Pons (tissue), 1 donor: ENCODE measurements at regions not wholly inside any gene's neighbourhood (a gene's known extent, or its start where the extent isn't known, plus 50 kb on each side); places are given as distances from the start of the nearest gene placed in this dataset.
"Not testable (repeated sequence)": the region's sequence is repeated elsewhere in the genome, so short reads cannot be mapped to it uniquely, and the experiment has no call there.

Experiments
- DNase-seq: peaks from one replicate; pipeline ENCODE4 v3.0.0-alpha.2; 2016; ENCODE audit warnings: low spot score

DNA sequence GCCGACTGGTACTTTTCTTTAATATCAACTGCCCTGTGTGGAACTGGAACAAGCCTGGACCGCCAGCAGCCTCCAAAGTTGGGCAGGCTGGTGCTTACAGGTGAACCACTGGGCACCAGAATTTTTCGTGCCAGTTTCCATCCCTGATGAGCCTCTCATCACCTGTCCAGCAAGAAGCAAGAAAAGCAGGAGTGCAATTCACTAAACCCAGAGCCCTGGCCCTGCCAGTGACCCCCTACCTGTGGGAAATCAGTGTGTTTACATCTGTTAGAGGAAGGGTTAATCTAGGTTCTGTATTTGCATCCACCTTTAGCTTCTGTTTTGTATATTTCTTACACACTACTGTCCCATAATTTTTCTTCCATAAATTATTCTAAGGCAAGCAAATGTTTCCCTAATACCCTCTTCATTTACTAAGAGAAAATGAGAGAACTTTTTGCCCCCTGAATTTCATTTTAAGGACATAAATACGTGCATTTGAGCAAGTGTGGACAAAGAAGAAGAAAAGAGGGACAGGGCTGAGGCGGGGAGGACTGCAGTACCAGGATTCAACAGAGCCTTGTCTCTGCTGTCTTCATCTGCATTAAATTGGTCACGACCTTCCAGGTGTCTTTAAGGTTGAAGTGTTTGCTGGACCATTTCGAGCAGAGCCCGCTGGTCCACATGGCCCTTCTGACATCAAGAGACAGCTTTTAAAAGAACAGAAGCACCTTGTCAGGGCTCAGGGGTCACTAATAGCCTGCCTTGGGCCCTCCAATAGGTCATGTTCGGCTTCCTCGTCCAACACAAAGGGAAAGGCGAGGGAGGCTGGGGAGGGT, 763.1 kb downstream of the BCL11A start:
- no peak for DNase-seq

DNA sequence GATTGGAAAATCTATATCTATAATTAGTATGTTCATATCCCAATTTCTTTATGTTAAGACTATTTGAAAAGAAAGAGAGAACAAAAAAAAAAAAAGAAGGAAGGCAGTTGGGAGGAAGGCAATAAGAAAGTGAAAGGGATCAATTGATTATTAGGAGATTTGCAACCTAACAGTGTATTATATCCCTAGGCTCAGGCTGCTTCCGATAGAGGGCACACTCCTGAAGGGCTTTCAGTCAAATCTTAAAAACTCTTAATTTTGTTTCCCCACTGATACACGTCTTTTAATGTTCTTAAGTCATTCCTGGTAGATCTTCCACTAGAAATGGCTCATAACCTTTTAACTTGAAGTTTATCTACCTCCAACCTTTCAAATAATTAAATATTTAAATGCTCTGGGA, 763.9 kb downstream of the BCL11A start:
- DNase-seq, result no peak

DNA sequence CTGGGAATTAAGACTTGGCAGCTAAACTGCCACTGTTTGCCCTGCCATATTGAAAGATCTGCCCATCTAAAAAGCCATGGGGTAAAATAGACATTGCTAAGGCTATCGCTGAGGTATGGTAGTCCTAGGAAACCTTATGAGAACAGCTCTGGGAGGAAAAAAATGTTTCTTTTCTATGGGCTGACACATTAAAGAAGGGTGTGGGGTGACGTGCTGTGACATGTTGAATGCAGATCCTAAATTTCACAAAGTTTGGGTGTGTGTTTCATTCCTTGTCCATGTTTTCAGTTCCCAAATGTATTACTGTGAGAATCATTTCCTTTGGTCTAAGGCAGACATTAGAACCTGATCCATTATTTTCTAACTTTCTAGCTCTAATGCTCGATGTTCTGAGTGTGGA, 766.4 kb downstream of the BCL11A start:
- DNase-seq, result no peak

DNA sequence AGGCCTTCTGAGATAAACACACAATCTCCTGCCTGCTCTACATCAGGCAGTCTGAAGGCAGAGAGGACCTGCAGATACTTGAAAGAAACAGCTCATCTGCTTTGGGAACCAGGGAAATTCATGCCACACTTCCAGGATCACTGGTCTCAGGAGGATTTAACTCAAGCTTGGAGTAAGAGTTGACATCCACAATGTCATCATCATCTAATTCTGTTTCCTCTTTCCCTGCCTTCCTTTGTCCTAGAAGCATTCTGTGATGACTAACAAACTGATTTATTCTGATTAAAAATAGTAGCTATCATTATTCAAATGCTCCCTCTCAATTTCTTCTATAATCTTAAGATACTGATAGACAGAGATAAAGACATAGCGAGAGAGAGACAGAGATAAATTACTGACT, 766.8 kb downstream of the BCL11A start:
- no peak for DNase-seq

DNA sequence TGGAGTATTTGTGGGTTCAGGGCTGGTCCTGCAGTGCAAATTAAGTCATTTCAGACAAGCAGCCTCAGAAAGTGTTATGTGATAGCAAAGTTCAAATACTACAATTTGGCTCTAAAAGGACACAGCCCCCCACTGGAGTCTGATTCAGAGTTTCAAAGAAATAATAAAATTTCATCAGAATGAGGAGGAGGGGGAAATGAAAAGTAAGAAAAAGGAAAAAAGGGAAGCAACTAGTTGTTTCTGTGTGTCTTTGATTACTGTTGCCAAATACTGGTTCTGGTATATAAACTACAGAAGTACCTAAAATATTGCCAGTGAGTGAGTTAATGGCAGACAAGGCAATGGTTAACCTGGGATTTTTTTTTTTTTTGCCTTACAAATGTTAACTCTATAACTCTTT, 773.9 kb downstream of the BCL11A start:
- no peak for DNase-seq

DNA sequence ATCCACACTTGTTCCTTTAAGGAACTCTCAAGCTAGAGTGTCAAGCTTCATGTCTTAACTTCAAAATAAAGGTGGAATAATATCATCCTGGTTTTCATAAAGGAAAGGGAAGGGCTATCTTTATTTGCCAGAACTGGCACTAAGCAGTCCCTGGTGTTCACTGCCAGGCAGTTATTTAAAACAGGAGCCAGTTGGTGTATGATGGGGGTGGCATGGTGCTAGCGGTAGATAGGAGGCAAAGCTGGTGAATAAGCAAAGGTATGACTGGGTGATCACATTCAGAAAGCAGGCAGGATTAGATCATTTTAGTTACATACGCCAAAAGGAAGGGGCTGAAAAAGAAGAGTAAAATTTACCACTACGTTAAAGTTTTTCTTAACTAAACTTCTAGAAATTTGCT, 776.3 kb downstream of the BCL11A start:
- no peak for DNase-seq

DNA sequence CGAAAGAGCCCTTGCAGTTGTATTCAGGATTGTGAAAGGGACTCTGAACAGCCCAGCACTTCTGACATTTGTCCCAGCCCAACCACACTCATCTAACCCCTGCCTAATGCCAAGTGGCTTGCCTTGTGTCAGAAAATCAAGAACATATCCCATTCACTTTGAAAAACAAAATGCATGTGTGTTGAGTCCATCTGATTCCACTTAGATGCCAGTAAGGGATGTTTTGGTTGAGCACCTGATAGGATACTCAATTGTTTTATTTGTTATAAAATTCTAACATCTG, 776.8 kb downstream of the BCL11A start:
- DNase-seq, result no peak

DNA sequence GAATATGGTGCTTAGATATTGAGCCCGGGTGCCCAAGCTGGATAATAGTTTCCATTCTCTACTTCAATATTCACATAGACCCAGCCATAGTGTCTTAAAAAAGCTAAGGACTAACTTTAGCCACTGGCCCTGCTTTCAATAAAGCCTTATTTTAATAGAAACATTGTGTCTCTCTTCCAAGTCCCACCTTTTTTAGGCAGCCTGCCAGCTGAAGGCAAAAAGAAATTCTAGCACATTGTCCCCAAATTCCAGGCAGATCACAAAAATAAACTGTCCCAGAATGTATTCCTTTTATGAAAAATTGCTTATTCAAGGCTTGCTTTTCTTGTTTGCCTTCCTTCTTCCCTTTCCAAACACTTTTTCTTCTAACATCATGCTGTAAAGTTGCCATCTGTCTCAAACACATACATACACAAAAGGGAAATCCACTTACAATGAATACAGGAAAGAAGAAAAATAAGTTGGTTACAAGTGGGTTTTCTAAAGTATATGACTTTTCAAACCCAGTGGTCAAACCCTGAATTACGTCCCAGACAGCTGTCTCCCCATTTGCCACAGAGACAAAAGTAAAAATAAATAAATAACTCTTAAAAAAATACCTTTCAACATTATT, 778.5 kb downstream of the BCL11A start:
- DNase-seq, result no peak

DNA sequence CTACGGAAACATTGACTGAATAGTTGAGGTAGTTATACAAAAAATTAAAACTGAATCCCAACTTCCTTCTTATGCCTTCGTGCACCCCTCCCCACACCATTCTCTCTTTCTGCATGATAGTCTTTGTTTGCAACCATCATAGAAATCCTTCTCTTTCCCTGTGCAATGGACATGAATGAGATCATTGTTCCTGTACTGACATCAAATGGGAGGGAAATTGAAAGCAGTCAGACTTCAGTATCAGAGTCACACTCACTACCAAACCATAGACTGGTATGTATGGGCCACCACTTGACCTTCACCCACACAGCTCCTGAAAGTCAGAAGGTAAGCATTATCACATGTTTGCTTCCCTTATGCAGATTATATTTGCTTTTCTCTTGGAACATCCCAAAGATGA, 782.8 kb downstream of the BCL11A start:
- peak; percentile 92 for DNase-seq

DNA sequence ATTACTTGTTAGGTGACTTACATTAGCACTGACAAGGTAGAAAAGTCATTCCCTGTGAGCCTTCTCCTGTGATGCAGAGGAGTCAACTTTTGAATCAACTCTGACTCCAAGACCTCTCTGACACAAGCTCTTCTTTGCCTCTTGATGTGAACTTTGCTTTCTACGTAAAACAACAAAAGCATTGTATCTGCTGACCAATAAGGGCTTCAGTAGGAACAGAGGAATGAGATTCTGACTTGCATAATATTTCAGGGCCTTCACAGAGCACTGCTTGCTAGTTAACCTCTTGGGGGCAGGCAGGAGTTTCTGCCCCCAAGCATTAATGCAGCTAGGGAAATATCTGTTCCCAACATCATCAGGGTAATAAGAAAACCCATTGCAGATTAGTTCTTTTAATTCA, 791.5 kb downstream of the BCL11A start:
- DNase-seq, result peak; percentile 21

DNA sequence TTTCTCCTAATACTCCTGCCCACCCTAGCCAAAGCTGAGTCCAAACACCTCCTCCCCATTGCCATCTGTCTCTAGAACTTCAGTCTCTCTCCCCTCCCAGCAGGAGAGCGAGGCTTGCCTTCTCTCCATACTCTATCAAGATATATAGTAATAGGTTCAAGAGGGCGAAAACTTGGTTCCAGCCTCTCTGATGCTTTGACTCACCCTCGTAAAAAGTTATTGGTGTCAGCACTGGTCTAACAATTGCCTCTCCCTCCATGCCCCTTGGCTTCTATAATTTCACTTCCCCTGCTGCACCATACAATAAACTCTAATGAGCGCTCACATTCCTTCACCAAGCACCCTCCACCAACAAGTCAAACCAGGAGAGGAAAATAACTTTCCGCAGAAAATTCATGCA, 797.3 kb downstream of the BCL11A start:
- DNase-seq, result no peak

DNA sequence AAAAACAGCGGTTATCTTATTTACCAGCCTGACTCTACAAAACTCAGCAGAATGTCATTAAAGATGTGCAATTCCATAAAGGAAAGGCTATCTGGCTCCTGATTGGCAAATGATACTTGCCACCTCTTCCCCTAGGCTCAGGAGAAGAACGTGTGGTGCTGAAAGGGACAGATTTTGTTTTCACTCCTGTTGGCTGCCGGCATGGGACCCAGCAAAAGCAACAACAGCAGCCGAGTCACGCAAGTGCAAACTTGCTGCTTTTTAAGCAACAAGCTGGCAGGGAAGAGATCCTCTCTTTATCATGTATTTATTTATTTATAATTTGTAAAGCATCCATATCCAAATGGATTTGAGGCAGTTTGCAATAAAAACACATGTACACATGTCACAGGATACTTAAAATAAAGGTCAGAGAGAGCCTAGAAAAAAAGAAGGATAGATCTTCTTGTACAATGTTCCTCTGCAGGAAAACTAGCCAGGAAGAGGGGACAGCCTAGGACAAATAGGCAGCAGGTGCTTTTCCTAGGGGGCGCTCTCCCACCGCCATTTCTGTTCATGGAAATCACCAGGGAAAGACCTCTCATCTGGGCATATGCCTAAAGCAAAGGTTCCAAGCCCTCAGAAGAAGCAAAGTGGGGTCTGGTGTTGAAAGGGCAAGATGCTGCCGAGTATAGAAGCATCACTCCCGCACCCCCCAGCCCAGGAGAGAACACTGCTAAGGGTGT, 799.3 kb downstream of the BCL11A start:
- no peak for DNase-seq

DNA sequence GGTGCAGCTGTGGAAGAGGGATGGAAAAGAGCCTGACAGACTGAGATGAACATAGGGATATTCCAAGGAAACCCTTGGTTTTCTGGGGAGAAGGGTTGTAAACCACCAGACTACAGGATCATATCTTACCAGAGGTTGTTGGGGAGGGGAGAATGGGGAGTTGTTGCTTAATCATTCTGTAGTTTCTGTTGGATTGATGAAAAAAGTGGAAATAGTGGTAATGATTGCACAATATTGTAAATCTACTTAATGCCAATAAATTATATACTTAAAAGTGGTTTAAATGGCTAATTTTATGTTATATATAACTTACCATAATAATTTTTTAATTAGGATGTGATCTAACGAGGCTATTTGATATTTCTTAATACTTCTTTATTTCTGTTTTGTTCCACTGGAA, 800.9 kb downstream of the BCL11A start:
- DNase-seq, result no peak

DNA sequence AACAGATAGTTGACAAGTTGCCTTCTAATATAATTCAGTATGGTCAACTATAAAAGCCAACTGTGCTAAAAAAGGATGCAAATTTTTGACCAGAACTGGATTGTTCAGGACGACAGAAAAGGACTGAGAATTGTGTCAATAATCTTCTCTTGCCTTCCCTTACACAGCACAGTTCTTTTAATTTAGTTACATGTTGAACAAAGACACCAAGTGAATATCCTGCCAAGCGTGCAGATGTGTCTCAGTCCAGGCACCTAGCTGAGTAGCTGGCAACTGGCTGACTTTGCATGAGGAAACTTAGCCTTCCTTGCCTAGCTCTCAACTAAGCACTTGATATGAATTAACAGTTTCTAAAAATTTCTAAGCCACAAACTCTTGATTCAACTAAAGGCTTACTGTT, 801.4 kb downstream of the BCL11A start:
- DNase-seq, result no peak

DNA sequence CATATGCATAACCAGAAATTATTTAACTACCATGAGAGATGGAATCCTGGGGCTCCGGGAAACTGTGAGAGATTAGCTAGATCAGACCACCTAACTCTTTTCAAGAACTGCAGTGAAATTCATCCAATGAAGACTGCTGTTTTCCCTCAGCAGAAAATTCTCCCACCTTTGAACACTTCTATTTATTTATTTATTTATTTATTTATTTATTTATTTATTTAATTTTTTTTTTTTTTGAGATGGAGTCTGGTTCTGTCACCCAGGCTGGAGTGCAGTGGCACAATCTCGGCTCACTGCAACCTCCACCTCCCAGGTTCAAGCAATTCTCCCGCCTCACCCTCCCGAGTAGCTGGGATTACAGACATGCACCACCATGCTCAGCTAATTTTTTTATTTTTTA, 802.2 kb downstream of the BCL11A start:
- not testable (repeated sequence) for DNase-seq

DNA sequence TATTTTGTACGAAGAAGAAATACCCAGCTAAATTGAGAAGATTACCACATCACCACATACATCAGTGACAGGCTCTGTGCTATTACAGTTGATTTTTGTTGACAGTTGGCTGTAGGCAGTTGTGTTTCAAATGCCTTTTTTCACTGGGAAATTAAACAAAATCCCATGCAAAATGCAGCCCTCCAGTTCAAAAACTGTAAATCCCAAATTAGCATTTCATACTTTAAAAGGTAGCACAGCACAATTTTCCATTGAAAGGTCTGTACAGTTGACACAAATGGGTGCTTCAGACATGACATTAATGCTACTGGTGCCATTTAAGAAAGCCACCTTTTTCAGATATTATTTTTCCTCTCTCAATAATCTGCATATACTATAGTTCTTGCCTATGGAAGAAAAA, 807.2 kb downstream of the BCL11A start:
- DNase-seq, result no peak

DNA sequence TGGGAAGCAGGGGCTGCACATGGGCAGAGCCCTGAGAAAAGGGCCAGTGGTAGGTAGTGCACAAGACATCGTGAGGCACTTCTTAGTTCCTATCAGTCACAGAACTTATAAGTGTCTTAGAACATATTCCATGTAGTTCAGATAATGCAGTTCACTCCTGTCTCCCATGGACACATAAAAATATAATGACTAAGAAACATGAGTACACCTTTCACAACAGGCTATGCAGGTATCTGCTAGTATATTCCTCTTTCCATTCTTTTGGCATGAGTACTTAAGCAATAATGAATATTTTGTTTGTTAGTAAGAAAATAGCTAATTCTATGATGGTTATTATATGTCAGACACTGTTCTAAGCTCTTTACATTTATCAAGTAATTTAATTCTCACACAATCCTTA, 808.4 kb downstream of the BCL11A start:
- DNase-seq, result no peak

DNA sequence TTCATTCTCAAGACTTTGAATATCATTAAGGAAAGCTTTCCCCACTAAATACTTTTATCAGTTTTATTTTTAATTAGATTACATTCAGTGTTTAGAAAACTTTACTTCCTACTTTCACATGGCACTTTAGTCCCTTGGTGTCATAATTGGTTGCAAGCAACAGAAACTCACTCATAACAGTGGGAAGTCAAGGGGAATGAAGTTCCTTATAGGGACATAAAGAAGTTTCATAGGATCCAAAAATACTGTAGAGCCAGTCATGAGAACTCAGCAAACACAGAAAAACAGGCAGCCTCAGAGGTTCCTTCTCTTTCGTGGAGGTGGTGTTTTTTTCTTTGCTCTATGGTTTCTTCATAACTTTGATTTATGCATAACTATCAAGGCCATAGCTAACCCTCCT, 809.0 kb downstream of the BCL11A start:
- no peak for DNase-seq

DNA sequence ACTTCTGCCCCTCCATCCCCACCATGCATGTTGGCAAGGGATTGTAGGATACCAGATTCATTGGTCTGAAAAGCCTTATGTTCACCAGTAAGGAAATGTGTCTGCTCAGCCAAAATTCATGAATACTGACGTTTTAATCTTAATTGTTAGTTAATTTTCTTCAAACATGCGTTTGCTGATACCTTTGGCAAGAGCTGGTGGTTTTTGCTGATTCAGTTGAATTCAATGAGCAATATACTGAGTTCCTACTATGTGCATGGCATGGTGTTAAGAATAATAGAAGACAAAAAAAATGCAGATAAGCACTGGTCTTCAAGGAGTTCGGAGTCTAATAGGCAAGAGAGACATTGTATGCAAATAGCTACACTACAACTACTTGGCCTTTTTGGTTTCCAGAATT, 811.6 kb downstream of the BCL11A start:
- no peak for DNase-seq

DNA sequence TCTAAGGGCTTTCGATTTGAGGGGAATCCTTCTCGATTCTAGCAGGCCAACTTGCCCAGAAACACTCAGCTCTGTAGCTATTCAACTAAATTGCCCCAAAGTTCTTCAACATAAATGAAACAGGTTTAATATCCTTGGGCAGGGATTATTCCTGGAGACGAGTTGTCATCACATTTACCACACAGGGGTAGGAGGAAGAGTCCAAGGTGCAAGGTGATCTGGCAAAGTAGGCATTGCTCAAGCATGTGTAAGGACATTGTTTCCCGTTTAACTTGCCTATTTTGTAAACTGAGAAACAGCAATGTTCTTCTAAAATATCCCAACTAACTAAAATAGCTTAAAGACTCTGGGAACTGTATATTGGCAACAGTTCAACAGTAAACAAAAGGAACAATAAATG, 814.3 kb downstream of the BCL11A start:
- no peak for DNase-seq

DNA sequence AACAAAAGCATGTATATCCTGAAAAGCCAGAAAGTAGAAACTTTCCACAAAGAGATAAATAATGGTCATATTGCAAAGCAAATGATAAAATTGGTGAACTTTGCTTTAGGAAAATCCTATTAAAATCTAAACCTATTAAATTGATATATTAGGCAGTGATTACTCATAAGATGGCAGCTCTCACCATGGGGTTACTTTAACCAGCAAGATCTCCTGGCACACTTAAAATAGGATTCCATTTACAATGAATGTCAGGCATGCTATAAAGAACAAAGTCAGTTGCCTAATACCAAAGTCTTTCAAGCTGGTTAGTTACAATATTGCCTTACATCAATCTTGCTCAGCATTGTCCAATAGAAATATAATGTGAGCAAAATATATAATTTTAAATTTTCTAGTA, 816.2 kb downstream of the BCL11A start:
- DNase-seq, result no peak

DNA sequence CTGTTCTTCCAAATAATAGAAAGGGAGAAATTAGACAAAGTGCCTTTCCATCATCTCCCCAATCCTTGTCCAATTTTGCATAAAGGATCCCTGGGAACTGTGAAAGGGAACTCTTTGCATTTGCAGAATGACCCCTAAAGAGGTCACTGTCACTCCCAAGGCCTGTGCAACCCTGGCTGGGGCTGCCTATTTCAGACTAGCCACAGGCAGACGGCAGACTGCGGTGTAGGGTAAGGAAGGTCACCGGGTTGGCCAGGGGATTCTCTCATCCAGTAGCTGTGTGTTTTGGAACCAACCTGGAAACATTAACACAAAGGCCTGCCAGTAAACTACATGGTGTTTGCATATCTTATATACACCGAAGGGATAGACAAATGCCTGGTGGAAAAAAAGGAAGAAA, 818.7 kb downstream of the BCL11A start:
- no peak for DNase-seq

DNA sequence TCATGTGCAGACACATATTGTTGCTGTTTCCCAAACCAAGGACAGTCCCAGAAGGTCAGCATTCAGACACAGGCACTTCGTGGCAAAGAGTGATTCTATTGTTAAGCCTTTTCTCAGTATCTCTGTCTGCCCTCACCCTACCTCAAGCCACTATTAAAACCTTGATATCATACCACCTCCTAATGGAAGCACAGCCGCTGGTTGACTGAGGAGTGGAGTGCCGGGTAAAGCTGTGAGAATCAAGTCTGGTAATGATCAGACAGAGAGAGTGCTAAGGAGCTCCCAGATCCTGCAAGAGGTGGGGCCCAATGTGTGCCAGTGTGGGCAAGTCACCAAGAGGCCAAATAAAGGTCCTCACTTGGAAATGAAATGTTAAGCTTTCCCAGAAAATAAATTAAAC, 819.5 kb downstream of the BCL11A start:
- DNase-seq, result no peak

DNA sequence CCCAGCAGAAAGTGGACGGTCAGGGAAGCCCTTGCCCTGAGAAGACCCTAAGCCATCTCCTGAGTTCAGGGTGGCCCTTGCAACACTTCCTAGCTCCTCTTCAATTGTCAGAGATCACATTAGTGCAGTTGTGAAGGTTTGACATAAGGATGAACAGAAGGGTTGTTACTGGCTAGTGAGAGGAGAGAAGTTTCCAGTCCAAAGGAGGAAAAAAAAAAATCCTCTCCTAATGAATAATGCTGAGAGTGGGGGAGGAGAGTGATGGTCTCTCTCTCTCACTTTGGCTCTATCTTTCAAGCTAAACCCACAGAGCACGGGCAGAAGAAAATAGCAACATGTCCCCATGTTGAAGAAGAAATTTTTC, 819.9 kb downstream of the BCL11A start:
- no peak for DNase-seq
